ENCODE measurements at regions not wholly inside any gene's neighbourhood (a gene's known extent, or its start where the extent isn't known, plus 50 kb on each side); places are given as distances from the start of the nearest gene placed in this dataset.

- TF ChIP-seq, protein P1, sequence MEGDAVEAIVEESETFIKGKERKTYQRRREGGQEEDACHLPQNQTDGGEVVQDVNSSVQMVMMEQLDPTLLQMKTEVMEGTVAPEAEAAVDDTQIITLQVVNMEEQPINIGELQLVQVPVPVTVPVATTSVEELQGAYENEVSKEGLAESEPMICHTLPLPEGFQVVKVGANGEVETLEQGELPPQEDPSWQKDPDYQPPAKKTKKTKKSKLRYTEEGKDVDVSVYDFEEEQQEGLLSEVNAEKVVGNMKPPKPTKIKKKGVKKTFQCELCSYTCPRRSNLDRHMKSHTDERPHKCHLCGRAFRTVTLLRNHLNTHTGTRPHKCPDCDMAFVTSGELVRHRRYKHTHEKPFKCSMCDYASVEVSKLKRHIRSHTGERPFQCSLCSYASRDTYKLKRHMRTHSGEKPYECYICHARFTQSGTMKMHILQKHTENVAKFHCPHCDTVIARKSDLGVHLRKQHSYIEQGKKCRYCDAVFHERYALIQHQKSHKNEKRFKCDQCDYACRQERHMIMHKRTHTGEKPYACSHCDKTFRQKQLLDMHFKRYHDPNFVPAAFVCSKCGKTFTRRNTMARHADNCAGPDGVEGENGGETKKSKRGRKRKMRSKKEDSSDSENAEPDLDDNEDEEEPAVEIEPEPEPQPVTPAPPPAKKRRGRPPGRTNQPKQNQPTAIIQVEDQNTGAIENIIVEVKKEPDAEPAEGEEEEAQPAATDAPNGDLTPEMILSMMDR (IDR thresholded peaks at IDR 0.05; ENCODE audit: insufficient read depth, low read length, poor library complexity, severe bottlenecking), result no peak
- no peak for TF ChIP-seq EZH2phosphoT487 (conservative IDR thresholded peaks at IDR 0.05; ENCODE audit: low read length)
Observed at GRCh38 chr1:57826535-57826934, 402.7 kb upstream of the DAB1 start.
